NCI-H460 (cell line): ENCODE measurements at regions not wholly inside any gene's neighbourhood (a gene's known extent, or its start where the extent isn't known, plus 50 kb on each side); places are given as distances from the start of the nearest gene placed in this dataset.
"Not testable (repeated sequence)": the region's sequence is repeated elsewhere in the genome, so short reads cannot be mapped to it uniquely, and the experiment has no call there.

Experiments
- DNase-seq: peaks from one replicate; pipeline ENCODE4 v3.0.0-alpha.2; 2016; ENCODE audit warnings: low read depth; ENCODE audit errors: extremely low read depth

- no peak for DNase-seq
These were observed 132.8 kb upstream of the GOT2 start for GRCh38 chr16:58866935-58867334.

- DNase-seq, result no peak
These were observed 129.6 kb upstream of the GOT2 start for GRCh38 chr16:58863761-58864160.

- DNase-seq, result no peak
These were observed 128.9 kb upstream of the GOT2 start for GRCh38 chr16:58863042-58863441.

- DNase-seq, result no peak
These were observed 128.4 kb upstream of the GOT2 start for GRCh38 chr16:58862334-58863021.

GRCh38 chr16:58859958-58860669 lies 126.0 kb upstream of the GOT2 start:
- DNase-seq, result no peak

GRCh38 chr16:58858577-58858976 lies 124.5 kb upstream of the GOT2 start:
- DNase-seq, result not testable (repeated sequence)

- DNase-seq, result no peak
These were observed 121.3 kb upstream of the GOT2 start for GRCh38 chr16:58855291-58855863.

- no peak for DNase-seq
These were observed 120.0 kb upstream of the GOT2 start for GRCh38 chr16:58853854-58854791.

GRCh38 chr16:58850678-58851020 lies 116.5 kb upstream of the GOT2 start:
- DNase-seq, result no peak

- DNase-seq, result peak; percentile 29
These were observed 116.0 kb upstream of the GOT2 start for GRCh38 chr16:58850019-58850677.

GRCh38 chr16:58848662-58849002 lies 114.5 kb upstream of the GOT2 start:
- no peak for DNase-seq

- no peak for DNase-seq
These were observed 114.0 kb upstream of the GOT2 start for GRCh38 chr16:58847902-58848661.

- not testable (repeated sequence) for DNase-seq
These were observed 112.1 kb upstream of the GOT2 start for GRCh38 chr16:58846226-58846625.

- peak; percentile 50 for DNase-seq
These were observed 109.6 kb upstream of the GOT2 start for GRCh38 chr16:58843675-58844074.

- DNase-seq, result no peak
These were observed 108.6 kb upstream of the GOT2 start for GRCh38 chr16:58842746-58843145.

- no peak for DNase-seq
These were observed 108.0 kb upstream of the GOT2 start for GRCh38 chr16:58842156-58842555.

- no peak for DNase-seq
These were observed 103.8 kb upstream of the GOT2 start for GRCh38 chr16:58837950-58838349.

- no peak for DNase-seq
These were observed 102.3 kb upstream of the GOT2 start for GRCh38 chr16:58836427-58836826.

- DNase-seq, result no peak
These were observed 98.3 kb upstream of the GOT2 start for GRCh38 chr16:58832386-58832895.

GRCh38 chr16:58831386-58831785 lies 97.3 kb upstream of the GOT2 start:
- DNase-seq, result no peak
